Stimulated activated CD4-positive, alpha-beta T cell treated with anti-CD3 and anti-CD28 coated beads, Interleukin-1b, Interleukin-23, amount 100 ng/mL, for 48 hours (primary cell): ENCODE measurements at regions not wholly inside any gene's neighbourhood (a gene's known extent, or its start where the extent isn't known, plus 50 kb on each side); places are given as distances from the start of the nearest gene placed in this dataset.
"Not testable (repeated sequence)": the region's sequence is repeated elsewhere in the genome, so short reads cannot be mapped to it uniquely, and the experiment has no call there.

ENCODE experiments used
- DNase-seq: peaks from one replicate; pipeline ENCODE4 v3.0.0-alpha.2; 2020

DNA sequence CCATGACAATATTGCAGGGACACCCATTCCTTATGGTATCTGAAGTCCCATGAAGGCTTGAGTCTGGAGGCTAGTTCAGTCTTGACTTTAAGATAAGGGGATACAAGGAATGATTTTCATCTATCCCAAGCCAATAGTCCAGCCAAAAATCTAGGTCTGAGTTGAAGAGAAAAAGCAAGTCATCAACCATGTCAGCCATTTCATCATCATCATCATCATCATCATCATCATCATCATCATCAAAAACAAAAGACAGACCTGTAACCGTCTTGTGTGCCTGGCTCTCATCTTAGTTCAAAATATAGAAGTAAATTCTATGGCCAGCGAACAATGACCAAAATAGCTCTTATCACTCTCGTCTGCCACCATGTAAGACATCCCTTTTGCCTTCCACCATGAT, 59.5 kb upstream of the FAM90A26 start:
- not testable (repeated sequence) for DNase-seq

DNA sequence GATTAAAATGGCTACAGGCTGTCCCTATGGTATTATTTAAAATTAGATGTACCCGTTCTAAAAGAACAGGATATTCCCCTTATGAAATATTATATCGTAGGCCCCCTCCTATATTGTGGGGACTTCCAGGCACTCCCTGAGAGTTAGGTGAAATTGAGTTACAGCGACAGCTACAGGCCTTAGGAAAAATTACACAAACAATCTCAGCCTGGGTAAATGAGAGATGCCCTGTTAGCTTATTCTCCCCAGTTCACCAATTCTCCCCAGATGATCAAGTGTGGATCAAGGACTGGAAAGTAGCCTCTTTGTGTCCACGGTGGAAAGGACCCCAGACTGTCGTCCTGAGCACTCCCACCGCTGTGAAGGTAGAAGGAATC, 67.1 kb upstream of the FAM90A26 start:
- not testable (repeated sequence) for DNase-seq

DNA sequence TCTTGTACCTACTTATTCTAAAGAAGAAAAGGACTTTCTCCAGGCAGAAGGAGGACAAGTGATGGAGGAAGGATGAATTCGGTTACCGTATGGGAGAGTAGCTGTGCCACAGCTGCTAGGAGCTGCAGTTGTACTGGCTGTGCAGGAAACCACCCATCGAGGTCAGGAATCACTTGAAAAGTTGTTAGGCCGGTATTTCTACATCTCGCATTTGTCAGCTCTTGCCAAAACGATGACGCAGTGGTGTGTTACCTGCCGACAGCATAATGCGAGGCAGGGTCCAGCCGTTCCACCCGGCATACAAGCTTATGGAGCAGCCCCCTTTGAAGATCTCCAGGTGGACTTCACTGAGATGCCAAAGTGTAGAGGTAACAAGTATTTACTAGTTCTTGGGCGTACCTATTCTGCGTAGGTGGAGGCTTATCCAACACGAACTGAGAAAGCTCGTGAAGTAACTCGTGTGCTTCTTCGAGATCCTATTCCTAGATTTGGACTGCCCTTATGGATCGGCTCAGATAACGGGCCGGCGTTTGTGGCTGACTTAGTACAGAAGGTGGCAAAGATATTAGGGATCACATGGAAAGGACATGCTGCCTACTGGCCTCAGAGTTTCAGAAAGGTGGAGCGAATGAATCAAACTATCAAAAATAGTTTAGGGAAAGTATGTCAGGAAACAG, 67.6 kb upstream of the FAM90A26 start:
- not testable (repeated sequence) for DNase-seq

DNA sequence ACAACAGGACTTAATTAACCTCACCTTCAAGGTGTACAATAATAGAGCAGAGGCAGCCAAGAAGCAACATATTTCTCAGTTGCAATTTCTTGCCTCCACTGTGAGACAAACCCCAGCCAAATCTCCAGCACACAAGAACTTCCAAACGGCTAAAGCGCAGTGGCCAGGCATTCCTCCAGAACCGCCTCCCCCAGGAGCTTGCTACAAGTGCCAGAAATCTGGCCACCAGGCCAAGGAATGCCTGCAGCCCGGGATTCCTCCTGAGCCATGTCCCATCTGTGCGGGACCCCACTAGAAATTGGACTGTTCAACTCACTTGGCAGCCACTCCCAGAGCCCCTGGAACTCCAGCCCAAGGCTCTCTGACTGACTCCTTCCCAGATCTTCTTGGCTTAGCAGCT, 73.9 kb upstream of the FAM90A26 start:
- not testable (repeated sequence) for DNase-seq

DNA sequence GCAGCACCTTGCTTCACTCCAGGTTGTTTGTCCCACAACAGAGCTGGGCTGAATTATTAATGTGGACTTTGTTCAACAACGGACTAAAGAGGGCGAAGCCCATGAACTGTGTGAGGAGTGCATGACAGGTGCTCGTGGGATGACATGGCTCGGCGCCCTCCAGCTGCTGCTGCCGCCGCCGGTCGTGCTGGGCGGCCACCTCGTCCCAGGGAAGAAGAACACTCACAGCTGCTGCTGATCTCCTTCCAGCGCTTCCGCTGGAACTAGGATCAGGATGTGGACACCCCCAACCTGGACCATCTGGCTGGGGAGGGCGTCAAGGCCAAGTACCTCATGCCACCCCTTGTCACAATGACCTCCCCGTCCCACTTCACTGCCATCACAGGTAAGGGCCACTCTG, 91.4 kb upstream of the FAM90A26 start:
- not testable (repeated sequence) for DNase-seq

DNA sequence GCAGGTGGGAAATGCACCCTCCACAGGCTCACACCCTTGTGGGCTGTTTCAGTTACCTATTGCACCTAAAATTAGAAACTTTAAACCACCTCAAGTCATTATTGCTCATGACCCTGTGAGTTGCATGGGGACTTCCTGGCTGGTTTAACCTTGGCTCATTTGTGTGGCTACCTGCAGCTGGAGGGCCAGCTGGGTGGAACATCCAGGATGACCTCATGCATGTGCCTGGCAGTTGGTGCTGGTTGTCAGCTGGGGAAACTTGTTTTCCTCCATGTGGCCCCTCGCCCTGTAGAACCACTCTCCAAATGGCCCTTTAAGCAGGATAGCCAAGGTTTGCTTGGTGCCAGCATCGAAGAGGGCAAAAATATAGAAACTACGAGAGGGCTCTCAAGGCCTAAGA, 93.2 kb upstream of the FAM90A26 start:
- DNase-seq: not testable (repeated sequence)

DNA sequence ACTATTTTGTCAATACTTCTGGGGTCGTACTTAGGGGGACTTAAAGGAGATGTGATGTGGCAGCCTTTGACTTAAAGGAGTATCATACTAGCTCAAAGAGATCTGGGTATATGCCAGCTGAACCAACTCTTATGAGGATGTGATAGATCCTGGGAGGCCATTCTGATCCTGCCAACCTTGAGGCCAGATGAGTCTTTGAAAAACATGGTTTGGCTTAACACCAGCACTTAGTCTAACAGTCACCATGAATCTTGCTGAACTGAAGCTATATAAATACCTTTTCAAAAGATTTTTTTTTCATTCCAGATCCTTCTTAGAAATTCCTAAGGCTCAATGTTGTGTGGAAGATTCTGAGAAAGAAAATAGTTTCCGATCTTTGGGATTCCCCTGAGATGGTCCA, 93.7 kb upstream of the FAM90A26 start:
- not testable (repeated sequence) for DNase-seq

DNA sequence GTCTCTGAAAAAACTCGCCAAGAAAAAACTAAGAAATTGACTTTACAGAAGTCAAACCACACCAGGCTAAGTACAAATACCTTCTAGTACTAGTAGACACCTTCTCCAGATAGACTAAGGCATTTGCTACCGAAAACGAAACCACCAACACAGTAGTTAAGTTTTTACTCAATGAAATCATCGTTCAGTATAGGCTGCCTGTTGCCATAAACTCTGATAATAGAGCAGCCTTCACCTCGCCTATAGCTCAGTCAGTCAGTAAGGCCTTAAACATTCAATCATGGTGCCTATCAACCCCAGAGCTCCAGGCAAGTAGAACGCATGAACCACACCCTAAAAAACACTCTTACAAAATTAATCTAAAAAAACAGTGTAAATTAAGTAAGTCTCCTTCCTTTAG, 96.8 kb upstream of the FAM90A26 start:
- DNase-seq: not testable (repeated sequence)

DNA sequence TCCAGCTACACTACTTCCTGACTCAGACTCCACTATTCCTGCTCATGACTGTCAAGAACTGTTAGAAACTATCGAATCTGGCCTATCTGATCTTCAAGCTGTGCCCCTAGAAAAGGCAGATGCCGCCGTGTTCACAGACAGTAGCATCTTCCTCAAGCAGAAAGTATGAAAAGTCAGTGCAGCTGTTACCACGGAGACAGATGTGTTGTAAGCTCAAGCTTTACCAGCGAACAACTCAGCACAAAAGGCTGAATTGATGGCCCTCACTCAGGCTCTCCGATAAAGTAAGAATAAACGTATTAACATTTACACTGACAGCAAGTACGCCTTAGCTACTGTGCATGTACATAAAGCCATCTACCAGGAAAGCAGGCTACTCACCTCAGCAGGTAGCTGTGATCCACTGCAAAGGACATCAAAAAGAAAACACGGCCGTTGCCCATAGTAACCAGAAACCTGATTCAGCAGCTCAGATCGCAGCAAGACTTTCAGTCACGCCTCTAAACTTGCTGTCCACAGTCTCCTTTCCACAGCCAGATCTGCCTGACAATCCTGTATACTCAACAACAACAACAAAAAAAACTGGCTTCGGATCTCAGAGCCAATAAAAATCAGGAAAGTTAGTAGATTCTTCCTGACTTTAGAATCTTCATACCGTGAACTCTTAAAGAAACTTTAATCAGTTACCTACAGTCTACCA, 97.5 kb upstream of the FAM90A26 start:
- not testable (repeated sequence) for DNase-seq

DNA sequence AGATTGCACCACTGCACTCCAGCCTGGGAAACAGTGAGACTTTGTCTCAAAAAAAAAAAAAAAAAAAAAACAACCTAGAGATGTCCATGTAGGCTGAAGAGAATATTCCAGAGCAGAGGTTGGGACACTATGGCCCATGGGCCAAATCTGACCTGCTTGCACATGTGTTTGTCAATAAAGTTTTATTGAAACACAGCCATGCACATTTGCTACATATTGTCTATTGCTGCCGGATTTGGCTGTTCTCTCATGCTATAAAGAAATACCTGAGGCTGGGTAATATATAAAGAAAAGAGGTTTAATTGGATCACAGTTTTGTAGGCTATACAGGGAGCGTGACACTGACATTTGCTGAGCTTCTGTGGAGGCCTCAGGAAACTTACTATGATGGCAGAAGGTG, 102.3 kb upstream of the FAM90A26 start:
- not testable (repeated sequence) for DNase-seq

DNA sequence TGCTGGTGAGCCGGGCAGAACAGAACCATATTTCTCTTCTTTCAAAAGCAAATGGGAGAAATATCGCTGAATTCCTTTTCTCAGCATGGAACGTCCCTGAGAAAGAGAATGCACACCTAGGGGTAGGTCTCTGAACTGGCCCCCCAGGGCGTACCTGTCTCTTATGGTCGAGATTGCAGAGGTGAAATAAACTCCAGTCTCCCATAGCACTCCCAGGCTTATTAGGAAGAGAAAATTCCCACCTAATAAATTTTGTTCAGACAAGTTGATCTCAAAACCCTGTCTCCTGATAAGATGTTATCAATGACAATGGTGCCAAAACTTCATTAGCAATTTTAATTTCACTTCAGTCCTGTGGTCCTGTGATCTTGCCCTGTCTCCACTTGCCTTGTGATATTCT, 106.6 kb upstream of the FAM90A26 start:
- not testable (repeated sequence) for DNase-seq

DNA sequence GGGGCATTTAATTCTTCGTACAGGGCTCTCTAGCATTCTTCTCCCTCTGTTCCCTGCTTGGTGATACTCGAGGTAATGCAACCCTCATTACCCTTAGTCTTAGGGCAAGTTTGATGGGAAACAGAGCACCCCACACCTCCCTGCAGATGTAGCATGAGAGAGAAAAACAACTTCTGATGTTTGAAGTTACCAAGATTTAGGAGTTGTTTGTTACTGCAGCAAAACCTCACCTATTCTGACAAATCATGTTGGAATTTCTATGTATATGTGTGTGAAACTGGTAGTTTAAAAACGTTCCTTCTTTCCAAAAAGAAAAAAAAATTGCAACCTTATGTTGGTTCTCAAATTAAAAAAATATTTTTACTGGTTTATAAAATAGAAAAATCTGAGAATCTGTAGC, 145.3 kb upstream of the FAM90A26 start:
- DNase-seq: not testable (repeated sequence)

DNA sequence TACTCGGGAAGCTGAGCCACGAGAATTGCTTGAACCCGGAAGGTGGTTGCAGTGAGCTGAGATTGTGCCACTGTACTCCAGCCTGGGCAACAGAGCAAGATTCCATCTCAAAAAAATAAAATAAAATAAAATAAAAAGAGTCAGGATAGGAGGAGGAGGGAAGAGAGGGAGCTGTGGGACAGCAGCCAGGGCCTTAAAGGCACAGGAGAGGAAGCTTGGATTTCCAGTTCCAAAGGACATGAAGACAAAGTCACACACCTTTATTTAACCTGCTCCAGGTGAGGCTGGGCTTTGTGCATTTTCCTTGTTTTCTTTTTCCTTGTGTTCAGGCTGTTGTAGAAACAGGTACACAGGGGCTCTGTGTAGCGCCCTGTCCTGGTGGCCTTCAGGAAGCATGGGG, 138.2 kb upstream of the HMX1 start:
- DNase-seq: not testable (repeated sequence)

DNA sequence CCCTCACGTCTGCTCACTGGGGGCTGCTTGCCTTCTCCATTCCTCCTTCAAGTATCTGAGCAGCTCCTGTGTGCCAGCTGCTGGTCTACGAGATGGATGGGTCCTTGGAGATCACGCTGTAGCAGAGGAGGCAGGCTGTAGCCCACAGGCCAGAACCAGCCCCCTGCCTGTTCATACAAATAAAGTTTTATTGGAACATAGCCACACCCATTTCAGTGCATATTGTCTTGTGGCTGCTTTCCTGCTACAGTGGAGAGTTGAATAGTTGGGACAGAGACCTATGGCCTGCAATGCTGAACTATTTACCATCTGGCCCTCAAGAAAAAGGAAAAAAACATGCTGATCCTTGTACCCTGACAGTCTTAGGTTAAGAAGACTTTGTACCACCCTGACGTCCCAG, 136.8 kb upstream of the HMX1 start:
- DNase-seq: not testable (repeated sequence)

DNA sequence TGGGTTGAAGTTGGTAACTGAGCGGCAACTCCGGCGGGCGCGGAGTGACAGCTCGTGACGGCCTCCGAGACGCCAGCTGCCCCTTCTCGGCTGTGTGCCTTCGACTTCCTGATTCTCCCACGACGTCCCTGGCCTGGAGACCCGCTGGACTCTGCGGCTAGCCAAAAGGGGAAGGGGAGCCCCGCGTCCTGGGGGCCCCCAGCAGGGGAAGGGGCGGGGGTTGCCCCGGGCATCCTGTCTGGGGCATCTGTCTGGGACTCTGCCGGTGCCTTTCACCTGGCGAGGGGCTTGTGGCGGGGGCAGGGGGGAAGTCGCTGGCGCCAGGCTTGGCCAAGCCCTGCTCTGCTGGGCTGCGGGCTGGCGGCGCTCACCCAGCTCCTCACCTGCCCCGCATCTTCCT, 129.5 kb upstream of the HMX1 start:
- DNase-seq: not testable (repeated sequence)

DNA sequence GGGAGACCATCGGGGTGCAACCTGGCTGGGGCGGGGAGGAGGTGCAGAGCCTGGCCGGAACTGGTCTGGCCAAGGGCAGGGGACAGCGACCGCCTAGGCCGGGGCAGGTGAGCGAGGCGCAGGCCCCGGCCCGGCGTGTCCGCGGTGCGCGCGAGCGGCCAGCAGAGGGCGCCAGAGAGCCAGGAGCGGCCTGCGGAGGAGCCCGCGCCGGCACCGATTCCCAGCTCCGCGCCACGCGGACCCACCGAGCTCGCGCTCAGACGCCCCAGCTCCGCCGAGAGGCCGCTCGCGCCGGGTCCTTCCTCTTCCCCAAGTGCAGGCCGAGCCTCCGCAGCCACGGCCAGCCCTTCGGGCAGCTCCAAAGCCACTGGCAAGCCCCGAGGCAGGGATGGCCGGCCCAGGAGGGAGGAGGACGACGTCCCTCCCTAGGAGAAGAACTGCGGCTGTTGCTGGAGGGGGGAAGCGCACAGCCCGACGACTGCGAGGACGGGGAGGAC, 128.9 kb upstream of the HMX1 start:
- peak; percentile 44 for DNase-seq

DNA sequence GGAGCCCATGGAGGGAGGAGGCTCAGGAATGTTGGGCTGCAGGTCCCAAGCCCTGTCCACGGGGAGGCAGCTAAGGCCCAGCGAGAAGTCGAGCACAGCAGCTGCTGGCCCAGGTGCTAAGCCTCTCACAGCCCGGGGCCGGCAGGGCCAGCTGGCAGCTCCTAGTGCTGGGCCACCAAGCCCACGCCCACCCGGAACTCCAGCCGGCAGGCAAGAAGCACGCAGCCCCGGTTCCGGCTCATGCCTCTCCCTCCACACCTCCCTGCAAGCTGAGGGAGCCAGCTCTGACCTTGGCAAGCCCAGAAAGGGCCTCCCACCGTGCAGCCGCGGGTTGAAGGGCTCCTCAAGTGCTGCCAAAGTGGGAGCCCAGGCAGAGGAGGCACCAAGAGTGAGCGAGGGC, 121.3 kb upstream of the HMX1 start:
- DNase-seq: not testable (repeated sequence)

DNA sequence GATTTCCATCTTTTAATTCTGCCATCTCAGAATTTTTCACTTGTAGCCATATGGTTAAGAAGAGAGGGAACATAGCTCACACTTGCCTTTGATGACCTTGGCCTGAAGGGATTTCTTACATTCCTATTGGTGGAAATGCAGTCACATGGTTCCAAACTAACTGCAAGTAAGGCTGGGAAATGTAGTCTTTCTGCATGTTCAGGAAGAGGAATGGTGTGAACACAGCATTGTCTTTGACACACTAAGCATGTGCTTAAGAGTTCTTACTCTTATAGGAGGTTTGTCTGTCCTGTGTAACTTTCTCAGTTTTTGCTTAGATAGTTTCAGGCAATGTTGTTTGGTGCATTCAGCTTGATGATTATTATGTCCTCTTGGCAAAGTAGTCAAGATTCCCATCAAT, 119.8 kb upstream of the HMX1 start:
- DNase-seq: not testable (repeated sequence)

DNA sequence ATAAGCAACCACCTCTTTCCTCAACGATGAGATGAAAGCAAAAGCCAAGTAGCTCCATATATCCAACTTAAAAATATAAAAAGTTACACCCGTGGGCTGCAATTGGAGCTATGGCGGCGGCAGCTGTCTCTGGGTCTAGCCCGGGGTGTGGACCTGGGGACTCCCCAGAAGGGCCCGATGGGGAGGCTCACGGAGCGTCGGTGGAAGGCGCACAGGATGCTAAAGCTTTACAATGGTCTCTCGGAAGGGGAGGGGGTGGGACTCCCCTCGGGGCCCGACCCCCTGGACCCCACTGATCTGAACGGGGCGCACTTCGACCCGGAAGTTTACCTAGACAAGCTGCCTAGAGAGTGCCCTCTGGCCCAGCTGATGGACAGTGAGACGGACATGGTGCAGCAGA, 118.7 kb upstream of the HMX1 start:
- DNase-seq: not testable (repeated sequence)

DNA sequence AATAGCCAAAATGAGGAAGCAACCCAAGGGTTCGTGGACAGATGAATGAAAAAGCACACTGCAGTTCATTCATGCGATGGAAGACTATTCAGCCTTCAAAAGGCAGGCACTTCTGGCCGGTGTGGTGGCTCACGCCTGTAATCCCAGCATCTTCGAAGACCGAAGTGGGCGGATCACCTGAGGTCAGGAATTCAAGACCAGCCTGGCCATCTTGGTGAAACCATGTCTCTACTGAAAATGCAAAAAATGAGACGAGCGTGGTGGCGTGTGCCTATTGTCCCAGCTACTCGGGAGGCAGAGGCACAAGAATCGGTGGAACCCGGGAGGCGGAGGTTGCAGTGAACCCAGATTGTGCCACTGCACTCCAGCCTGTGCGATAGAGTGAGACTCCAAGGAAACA, 114.1 kb upstream of the HMX1 start:
- not testable (repeated sequence) for DNase-seq

DNA sequence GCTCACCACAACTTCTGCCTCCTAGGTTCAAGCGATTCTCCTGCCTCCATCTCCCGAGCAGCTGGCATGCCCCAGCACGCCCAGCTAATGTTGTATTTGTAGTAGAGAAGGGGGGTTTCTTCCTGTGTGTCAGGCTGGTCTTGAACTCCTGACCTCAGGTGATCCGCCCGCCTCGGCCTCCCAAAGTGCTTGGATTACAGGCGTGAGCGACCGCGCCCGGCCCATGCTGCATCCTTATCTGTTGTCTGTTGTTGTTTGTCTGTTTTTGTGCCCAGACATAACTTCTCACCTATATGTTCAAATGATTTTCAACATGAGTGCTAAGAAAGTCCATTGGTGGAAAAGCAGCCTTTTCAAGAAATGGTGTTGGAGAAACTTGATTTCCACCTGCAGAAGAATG, 113.0 kb upstream of the HMX1 start:
- DNase-seq: not testable (repeated sequence)

DNA sequence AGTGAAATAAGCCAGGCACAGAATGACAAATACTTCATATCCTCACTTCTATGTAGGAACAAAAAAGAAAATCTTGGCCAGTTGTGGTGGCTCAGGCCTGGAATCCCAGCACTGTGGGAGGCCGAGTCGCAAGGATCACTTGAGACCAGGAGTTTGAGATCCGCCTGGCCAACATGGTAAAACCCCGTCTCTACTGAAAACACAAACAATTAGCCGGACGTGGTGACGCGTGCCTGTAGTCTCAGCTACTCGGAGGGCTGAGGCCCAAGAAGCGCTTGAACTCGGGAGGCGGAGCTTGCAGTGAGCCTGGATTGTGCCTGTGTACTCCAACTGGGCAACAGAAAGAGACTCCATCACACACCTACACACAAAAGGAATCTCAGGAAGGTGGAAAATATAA, 112.3 kb upstream of the HMX1 start:
- DNase-seq: not testable (repeated sequence)

DNA sequence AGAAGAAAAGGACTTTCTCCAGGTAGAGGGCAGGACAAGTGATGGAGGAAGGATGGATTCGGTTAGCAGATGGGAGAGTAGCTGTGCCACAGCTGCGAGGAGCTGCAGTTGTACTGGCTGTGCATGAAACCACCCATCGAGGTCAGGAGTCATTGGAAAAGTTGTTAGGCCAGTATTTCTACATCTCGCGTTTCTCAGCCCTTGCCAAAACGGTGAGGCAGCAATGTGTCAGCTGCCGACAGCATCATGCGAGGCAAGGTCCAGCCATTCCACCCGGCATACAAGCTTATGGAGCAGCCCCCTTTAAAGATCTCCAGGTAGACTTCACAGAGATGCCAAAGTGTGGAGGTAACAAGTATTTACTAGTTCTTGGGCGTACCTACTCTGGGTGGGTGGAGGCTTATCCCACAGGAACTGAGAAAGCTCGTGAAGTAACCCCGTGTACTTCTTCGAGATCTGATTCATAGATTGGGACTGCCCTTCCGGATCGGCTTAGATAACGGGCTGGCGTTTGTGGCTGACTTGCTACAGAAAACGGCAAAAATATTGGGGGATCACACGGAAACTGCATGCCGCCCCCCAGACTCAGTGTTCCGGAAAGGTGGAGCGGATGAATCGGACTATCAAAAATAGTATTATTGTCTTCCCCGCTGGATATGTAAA, 105.0 kb upstream of the HMX1 start:
- not testable (repeated sequence) for DNase-seq

DNA sequence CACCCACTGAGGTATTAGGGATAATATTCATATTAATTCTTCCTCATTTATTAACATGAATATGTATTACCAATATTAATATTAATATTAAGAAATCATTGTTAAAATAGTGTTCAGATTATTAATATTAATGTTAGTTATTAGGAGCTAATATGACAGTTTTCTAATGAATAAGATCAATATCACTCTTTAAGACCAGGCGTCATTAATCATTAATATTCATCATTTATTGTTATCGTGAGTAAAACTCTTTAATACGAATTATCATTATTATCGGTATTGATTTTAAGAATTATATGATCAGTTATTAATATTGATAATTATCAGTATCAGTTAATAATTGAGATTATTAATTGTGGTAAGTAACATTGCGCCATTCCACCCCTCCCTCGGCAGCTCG, 101.0 kb upstream of the HMX1 start:
- DNase-seq: not testable (repeated sequence)
